ENCODE measurements at regions not wholly inside any gene's neighbourhood (a gene's known extent, or its start where the extent isn't known, plus 50 kb on each side); places are given as distances from the start of the nearest gene placed in this dataset.
"Not testable (repeated sequence)": the region's sequence is repeated elsewhere in the genome, so short reads cannot be mapped to it uniquely, and the experiment has no call there.

GRCh38 chr14:40652089-40652691, 954.5 kb upstream of the LRFN5 start:
- TF ChIP-seq CTCF (IDR thresholded peaks at IDR 0.05; ENCODE audit: insufficient read depth, low read length, poor library complexity, severe bottlenecking), result no peak
- Histone ChIP-seq H3K4me3 (replicated peaks; ENCODE audit: low read depth, low read length) (no peak overlapping the region), H3K27me3 (replicated peaks; ENCODE audit: control insufficient read depth, insufficient read depth, low read length) (no peaks in the 10 kb centered on the region), H3K36me3 (ENCODE audit: control insufficient read depth, insufficient read depth, low read length) (no peaks in the 10 kb centered on the region)
- no peak for DNase-seq (ENCODE audit: extremely low read depth, insufficient read length)

- Histone ChIP-seq H3K27me3 (replicated peaks; ENCODE audit: control insufficient read depth, insufficient read depth, low read length) (no peaks in the 10 kb centered on the region), H3K4me3 (replicated peaks; ENCODE audit: low read depth, low read length) (no peak overlapping the region), H3K36me3 (ENCODE audit: control insufficient read depth, insufficient read depth, low read length) (no peaks in the 10 kb centered on the region)
- TF ChIP-seq CTCF (IDR thresholded peaks at IDR 0.05; ENCODE audit: insufficient read depth, low read length, poor library complexity, severe bottlenecking), result no peak
- no peak for DNase-seq (ENCODE audit: extremely low read depth, insufficient read length)
Measured at GRCh38 chr14:40630471-40630870, 976.2 kb upstream of the LRFN5 start.

GRCh38 chr14:40629551-40630137, 977.0 kb upstream of the LRFN5 start:
- not testable (repeated sequence) for H3K36me3 ChIP-seq (ENCODE audit: control insufficient read depth, insufficient read depth, low read length); H3K4me3 ChIP-seq (replicated peaks; ENCODE audit: low read depth, low read length); DNase-seq (ENCODE audit: extremely low read depth, insufficient read length); H3K27me3 ChIP-seq (replicated peaks; ENCODE audit: control insufficient read depth, insufficient read depth, low read length)

DNA sequence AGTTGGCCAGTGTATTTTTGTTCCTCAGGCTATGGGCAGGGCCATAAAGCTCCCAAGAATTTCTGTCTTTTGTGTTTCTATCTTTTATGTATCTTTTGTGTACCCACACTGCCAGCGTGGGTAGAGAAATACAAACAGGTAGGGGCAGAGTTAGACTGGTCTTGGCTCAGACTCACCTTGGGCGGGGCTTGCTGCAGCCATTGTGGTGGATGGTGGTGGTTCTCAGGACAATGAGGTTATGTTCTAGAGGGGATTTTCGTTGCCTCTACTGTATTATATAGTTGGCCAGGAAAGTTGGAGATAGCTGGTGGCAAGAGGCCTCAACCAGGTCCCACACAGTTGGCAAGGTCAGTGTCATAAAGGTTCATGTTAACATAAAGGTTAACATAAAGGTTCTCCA, 977.5 kb upstream of the LRFN5 start:
- no peak for TF ChIP-seq CTCF (IDR thresholded peaks at IDR 0.05; ENCODE audit: insufficient read depth, low read length, poor library complexity, severe bottlenecking)
- Histone ChIP-seq H3K27me3 (replicated peaks; ENCODE audit: control insufficient read depth, insufficient read depth, low read length) (no peaks in the 10 kb centered on the region), H3K4me3 (replicated peaks; ENCODE audit: low read depth, low read length) (no peak overlapping the region), H3K36me3 (ENCODE audit: control insufficient read depth, insufficient read depth, low read length) (no peaks in the 10 kb centered on the region)
- no peak for DNase-seq (ENCODE audit: extremely low read depth, insufficient read length)

DNA sequence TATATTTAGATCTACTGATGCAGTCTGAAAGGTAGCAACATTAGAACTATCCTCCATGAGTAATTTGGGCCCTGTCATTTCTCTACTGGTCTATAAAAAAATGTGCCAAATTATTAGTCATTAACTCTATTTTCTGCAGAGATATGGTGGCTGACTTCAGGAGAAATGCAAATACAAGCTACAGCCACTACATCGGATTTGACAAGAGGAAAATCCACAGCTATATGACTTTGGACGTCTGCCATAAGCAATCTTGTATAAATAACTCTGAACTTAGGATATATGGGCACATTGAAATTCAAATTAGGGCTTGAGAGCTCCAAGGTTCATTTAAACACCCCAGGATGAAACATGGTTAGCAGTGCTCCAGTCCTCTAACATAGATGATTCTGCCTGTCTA, 983.0 kb upstream of the LRFN5 start:
- TF ChIP-seq CTCF (IDR thresholded peaks at IDR 0.05; ENCODE audit: insufficient read depth, low read length, poor library complexity, severe bottlenecking), result no peak
- no peak overlapping the region for H3K4me3 ChIP-seq (replicated peaks; ENCODE audit: low read depth, low read length)
- no peaks in the 10 kb centered on the region for H3K36me3 ChIP-seq (ENCODE audit: control insufficient read depth, insufficient read depth, low read length)
- DNase-seq (ENCODE audit: extremely low read depth, insufficient read length), result no peak
- H3K27me3 ChIP-seq (replicated peaks; ENCODE audit: control insufficient read depth, insufficient read depth, low read length), result no peaks in the 10 kb centered on the region

DNA sequence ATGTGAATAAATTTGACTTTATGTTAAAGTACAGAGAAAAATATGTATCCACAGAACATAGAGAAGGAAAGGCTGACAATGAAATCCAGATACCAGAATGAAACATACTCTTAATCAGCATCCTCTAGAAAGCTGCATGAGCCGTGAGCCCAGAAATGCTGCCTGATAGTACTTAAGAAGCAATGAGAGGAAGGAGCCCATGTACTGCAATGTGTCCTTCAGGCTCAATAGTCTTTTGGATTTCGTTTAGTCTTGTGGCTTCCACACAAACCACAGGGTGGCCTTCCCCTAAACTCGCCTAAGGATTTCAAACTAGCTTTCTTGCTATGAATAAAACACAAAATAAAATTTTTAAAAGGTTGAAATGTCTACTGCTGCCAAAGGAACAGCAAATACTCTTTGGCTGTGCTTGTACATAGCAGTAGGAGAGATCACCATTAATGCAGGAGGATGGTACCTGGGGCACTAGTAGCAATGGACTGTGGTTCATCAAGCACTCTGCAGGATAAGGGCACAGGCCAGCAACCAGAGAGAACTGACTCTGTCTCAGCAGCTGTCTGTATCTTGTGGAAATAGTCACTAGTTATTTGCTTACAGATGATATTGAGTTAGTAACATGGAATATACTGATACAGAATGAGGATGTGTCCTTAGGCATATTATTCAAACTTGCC, 988.3 kb upstream of the LRFN5 start:
- no peak for TF ChIP-seq CTCF (IDR thresholded peaks at IDR 0.05; ENCODE audit: insufficient read depth, low read length, poor library complexity, severe bottlenecking)
- Histone ChIP-seq H3K36me3 (ENCODE audit: control insufficient read depth, insufficient read depth, low read length) (no peaks in the 10 kb centered on the region), H3K27me3 (replicated peaks; ENCODE audit: control insufficient read depth, insufficient read depth, low read length) (no peaks in the 10 kb centered on the region), H3K4me3 (replicated peaks; ENCODE audit: low read depth, low read length) (no peak overlapping the region)
- DNase-seq (ENCODE audit: extremely low read depth, insufficient read length), result no peak

Data from GM06990 (cell line).